GM19023 (cell line): ENCODE measurements at regions not wholly inside any gene's neighbourhood (a gene's known extent, or its start where the extent isn't known, plus 50 kb on each side); places are given as distances from the start of the nearest gene placed in this dataset.

Experiments
- ATAC-seq: cut with Tn5 transposase; IDR thresholded peaks from one replicate; pipeline ENCODE4 v1.9.1; 2021; ENCODE audit warnings: mild to moderate bottlenecking, moderate library complexity; ENCODE audit not compliant: unreplicated experiment

DNA sequence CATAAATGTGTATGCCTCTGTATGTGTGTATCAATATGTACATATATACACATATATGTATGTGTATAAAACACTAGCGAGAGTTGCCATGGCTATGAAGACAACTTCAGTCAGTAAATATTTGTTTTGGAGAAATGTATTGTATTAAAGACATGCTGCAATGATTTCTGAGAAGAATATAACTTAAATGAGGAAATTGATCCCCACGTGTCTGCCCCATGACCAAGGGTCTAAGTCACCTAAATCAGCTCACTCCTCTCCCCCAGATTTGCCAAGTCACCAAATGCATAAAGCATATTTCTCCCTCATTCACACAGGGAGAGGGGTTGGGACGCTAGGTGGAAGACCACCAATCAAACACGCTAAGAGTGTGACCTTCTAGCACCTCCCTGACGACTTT, 58.3 kb upstream of the LYST start:
- ATAC-seq, result no peak

GRCh38 chr1:235923466-235924021, 56.8 kb upstream of the LYST start:
- no peak for ATAC-seq

- ATAC-seq, result no peak
These were observed 54.1 kb upstream of the LYST start for GRCh38 chr1:235920596-235921375.

- ATAC-seq, result no peak
These were observed 53.2 kb upstream of the LYST start for GRCh38 chr1:235919833-235920441.

- no peak for ATAC-seq
These were observed 52.6 kb upstream of the LYST start for GRCh38 chr1:235919127-235919832.

DNA sequence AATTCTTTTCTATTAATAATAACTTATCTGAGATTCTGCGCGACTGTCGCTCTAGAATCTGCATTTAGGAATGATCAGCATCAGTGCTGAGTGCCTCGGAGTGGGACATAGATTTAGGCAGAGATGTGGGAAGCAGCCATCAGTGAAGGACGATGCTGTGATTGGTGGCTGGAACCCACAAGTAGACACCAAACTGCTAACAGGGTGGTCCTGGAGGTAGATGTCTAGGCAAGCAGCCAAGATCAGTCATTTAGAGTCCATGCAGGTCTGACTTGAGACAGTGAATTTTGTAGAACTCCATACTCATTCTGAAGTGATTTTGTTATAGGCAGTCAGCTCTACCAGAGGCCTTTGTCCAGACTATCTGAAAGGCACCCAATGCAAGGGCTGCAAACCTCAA, 51.8 kb upstream of the LYST start:
- ATAC-seq, result no peak

DNA sequence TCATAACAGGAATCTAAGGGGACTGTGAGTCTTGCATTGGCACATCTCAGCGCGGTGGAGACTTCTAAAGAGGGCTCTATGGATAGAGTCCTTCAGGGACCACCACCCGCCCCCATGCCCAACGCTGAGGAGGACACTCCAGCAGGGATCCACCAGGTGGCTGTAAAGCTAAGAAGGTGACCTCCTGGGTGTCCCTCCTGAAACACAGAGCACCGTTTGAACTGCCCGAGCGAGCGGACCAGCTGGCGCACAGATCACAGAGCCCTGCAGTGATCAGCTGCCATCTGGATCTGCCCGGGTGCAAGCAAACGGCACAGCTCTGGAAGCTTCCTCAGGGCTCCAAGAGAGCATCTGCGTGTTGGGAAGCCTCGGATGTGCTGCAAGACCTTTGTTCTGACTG, 51.3 kb upstream of the LYST start:
- ATAC-seq, result no peak

GRCh38 chr1:235917267-235917811, 50.6 kb upstream of the LYST start:
- peak; percentile 87 for ATAC-seq
